ENCODE measurements at regions not wholly inside any gene's neighbourhood (a gene's known extent, or its start where the extent isn't known, plus 50 kb on each side); places are given as distances from the start of the nearest gene placed in this dataset.
A peak's percentile ranks its signal among the peaks of the same experiment; 100 is the strongest.
"Not testable (repeated sequence)": the region's sequence is repeated elsewhere in the genome, so short reads cannot be mapped to it uniquely, and the experiment has no call there.

- not testable (repeated sequence) for DNase-seq (ENCODE audit: low read depth in 1 of 2, low spot score in 1 of 2)
Observed at GRCh38 chr11:94235772-94236171, 68.6 kb upstream of the IZUMO1R start.

GRCh38 chr11:94236416-94236815 lies 68.0 kb upstream of the IZUMO1R start:
- DNase-seq (ENCODE audit: low read depth in 1 of 2, low spot score in 1 of 2), result not testable (repeated sequence)

- DNase-seq (ENCODE audit: low read depth in 1 of 2, low spot score in 1 of 2), result peak in 1 of 2 donors; percentile 17
Observed at GRCh38 chr11:94237447-94238153, 66.8 kb upstream of the IZUMO1R start.

- peak in 1 of 2 donors; percentile 2 for DNase-seq (ENCODE audit: low read depth in 1 of 2, low spot score in 1 of 2)
Observed at GRCh38 chr11:94238154-94238735, 66.1 kb upstream of the IZUMO1R start.

GRCh38 chr11:94238774-94239173 lies 65.6 kb upstream of the IZUMO1R start:
- not testable (repeated sequence) for DNase-seq (ENCODE audit: low read depth in 1 of 2, low spot score in 1 of 2)

GRCh38 chr11:94241896-94242295 lies 62.5 kb upstream of the IZUMO1R start:
- DNase-seq (ENCODE audit: low read depth in 1 of 2, low spot score in 1 of 2), result no peak

GRCh38 chr11:94243571-94244515 lies 60.5 kb upstream of the IZUMO1R start:
- DNase-seq (ENCODE audit: low read depth in 1 of 2, low spot score in 1 of 2), result no peak

GRCh38 chr11:94245121-94245520 lies 59.3 kb upstream of the IZUMO1R start:
- no peak for DNase-seq (ENCODE audit: low read depth in 1 of 2, low spot score in 1 of 2)

- DNase-seq (ENCODE audit: low read depth in 1 of 2, low spot score in 1 of 2), result not testable (repeated sequence)
Observed at GRCh38 chr11:94248301-94248700, 56.1 kb upstream of the IZUMO1R start.

- DNase-seq (ENCODE audit: low read depth in 1 of 2, low spot score in 1 of 2), result no peak
Observed at GRCh38 chr11:94254214-94254613, 50.2 kb upstream of the IZUMO1R start.

Measured in stimulated activated CD4-positive, alpha-beta T cell treated with anti-CD3 and anti-CD28 coated beads, Interleukin-15, amount 100 ng/mL, for 1 hour (primary cell).